IMR-90 (cell line): ENCODE measurements at regions not wholly inside any gene's neighbourhood (a gene's known extent, or its start where the extent isn't known, plus 50 kb on each side); places are given as distances from the start of the nearest gene placed in this dataset.
A peak's percentile ranks its signal among the peaks of the same experiment; 100 is the strongest.

Experiments used
- CHD1 ChIP-seq: IDR thresholded peaks from 2 replicates; pipeline ENCODE4 v1.6.1; 2012; ENCODE audit warnings: low read depth, low read length, improper control_type of control experiment
- MAZ ChIP-seq: IDR thresholded peaks from 2 replicates; pipeline ENCODE4 v1.6.1; 2012; ENCODE audit warnings: low read depth, mild to moderate bottlenecking, low read length, improper control_type of control experiment, moderate library complexity, borderline replicate concordance
- NFE2L2 ChIP-seq: fragments of 150-350 bp; IDR thresholded peaks from 2 replicates; pipeline ENCODE4 v1.6.1; 2016; ENCODE audit warnings: low read depth, mild to moderate bottlenecking, low read length
- POLR2A ChIP-seq: IDR thresholded peaks from 2 replicates; pipeline ENCODE4 v1.6.1; 2012; ENCODE audit warnings: mild to moderate bottlenecking, low read depth, low read length
- RAD21 ChIP-seq: IDR thresholded peaks from 2 replicates; pipeline ENCODE4 v1.6.1; 2012; ENCODE audit warnings: low read length, improper control_type of control experiment
- TF ChIP-seq, protein P1 (sequence below): conservative IDR thresholded peaks from 2 replicates; pipeline ENCODE4 v1.5.1; 2012; ENCODE audit warnings: mild to moderate bottlenecking, low read depth, low read length, improper control_type of control experiment

DNA sequence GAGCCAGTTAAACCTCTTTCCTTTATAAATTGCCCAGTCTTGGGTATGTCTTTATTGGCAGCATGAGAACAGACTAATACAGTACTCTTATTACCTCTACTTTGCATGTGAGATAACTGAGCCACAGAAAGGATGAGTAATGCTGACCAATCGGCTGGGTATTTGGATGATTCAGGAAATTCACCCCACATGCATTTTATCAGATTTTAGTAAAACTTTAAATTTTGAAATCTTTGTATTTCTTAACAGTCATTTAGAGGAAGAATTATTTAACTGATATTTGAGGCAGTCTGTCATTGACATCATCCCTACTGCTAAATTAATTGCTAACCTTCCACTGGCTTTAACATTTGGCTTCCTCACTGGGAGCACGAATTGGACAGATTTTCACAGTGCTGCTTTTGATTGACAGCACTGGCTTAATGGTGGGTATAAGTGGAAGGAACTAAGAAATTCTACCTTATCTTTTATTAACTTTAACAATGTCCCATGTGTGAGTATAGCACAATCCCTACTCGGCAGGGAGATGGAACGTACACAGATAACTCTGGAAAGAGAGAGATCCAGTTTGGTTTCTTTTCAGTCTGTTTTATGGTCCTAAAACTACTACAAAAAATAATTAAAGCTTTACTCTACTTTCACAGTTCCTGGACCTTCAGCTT, 261.0 kb downstream of the DACT1 start:
- TF ChIP-seq CHD1 (peak; percentile 63; the same call in 1 of the 2 replicates), NFE2L2 (peak; percentile 69; the same call in 1 of the 2 replicates), MAZ (no peak), RAD21 (no peak), POLR2A (no peak)
- TF ChIP-seq, protein P1, sequence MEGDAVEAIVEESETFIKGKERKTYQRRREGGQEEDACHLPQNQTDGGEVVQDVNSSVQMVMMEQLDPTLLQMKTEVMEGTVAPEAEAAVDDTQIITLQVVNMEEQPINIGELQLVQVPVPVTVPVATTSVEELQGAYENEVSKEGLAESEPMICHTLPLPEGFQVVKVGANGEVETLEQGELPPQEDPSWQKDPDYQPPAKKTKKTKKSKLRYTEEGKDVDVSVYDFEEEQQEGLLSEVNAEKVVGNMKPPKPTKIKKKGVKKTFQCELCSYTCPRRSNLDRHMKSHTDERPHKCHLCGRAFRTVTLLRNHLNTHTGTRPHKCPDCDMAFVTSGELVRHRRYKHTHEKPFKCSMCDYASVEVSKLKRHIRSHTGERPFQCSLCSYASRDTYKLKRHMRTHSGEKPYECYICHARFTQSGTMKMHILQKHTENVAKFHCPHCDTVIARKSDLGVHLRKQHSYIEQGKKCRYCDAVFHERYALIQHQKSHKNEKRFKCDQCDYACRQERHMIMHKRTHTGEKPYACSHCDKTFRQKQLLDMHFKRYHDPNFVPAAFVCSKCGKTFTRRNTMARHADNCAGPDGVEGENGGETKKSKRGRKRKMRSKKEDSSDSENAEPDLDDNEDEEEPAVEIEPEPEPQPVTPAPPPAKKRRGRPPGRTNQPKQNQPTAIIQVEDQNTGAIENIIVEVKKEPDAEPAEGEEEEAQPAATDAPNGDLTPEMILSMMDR = no peak
